ENCODE measurements at regions not wholly inside any gene's neighbourhood (a gene's known extent, or its start where the extent isn't known, plus 50 kb on each side); places are given as distances from the start of the nearest gene placed in this dataset.

DNA sequence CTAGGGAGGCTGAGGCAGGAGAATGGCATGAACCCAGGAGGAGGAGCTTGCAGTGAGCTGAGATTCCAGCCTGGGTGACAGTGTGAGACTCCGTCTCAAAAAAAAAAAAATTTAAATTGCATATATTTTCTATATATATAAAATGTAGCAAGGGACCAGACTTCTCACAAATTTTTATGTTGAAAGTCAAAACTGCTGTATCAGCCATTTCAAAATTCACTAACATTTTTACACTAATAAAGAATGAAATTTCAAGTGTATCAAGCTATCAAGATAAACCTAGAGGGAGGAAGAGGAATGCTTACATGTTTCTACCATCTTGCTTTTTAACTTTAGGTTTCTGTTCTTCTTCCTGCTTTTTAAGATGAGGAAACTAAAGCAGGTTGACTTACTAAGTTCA is 464.0 kb downstream of the KCNJ3 start:
- Histone ChIP-seq H3K27ac (ENCODE audit: low read length in 2 of 2) (no peak overlapping the region), H3K4me2 (replicated peaks; ENCODE audit: low read depth, low read length, poor library complexity, severe bottlenecking) (no peak overlapping the region), H3K9me3 (ENCODE audit: control extremely low read depth in 1 of 3, control insufficient read depth in 2 of 3, insufficient read depth in 1 of 3, low read length in 2 of 3) (no peaks in the 10 kb centered on the region), H3K79me2 (ENCODE audit: control insufficient read depth, insufficient read depth, low read length) (no peaks in the 10 kb centered on the region), H3K36me3 (replicated peaks in 1 of 2; ENCODE audit: control extremely low read depth in 1 of 2, control insufficient read depth in 1 of 2, extremely low read depth in 1 of 2, insufficient read depth in 2 of 2, low read length in 1 of 2) (no peaks in the 10 kb centered on the region), H4K20me1 (ENCODE audit: control insufficient read depth, insufficient read depth, low read length, poor library complexity, severe bottlenecking) (no peaks in the 10 kb centered on the region), H3K9ac (ENCODE audit: low read length) (no peak overlapping the region), H3K4me1 (ENCODE audit: control insufficient read depth in 2 of 2, insufficient read depth in 2 of 2, low read length in 2 of 2) (no peaks in the 10 kb centered on the region), H3K27me3 (replicated peaks in 1 of 4; ENCODE audit: control extremely low read depth in 1 of 4, control insufficient read depth in 3 of 4, insufficient read depth in 4 of 4, low read length in 3 of 4) (no peaks in the 10 kb centered on the region), H3K4me3 (ENCODE audit: control extremely low read depth in 1 of 5, extremely low read depth in 1 of 5, insufficient read depth in 1 of 5, low read depth in 2 of 5, low read length in 4 of 5) (no peak overlapping the region), H2AFZ (ENCODE audit: insufficient read depth, low read depth, low read length, poor library complexity, severe bottlenecking) (no peak overlapping the region)
- H3K27ac Mint-ChIP-seq = no peak overlapping the region
- DNase-seq = no peak
- H3K27me3 Mint-ChIP-seq = no peaks in the 10 kb centered on the region
- WGBS (ENCODE audit: insufficient coverage) = no CpG with 5 or more reads among the region's 1 CpG
- no peaks in the 10 kb centered on the region for H3K4me1 Mint-ChIP-seq
- ChIA-PET CTCF (no interaction called here), POLR2A (no interaction called here)
- intact Hi-C loops (cut with micrococcal nuclease) = no loop called here
- H3K9me3 Mint-ChIP-seq (ENCODE audit: insufficient read depth) = no peaks in the 10 kb centered on the region
- TF ChIP-seq EZH2 (IDR thresholded peaks at IDR 0.05; ENCODE audit: borderline replicate concordance, insufficient read depth, low read depth, low read length, poor library complexity, severe bottlenecking) = no peak
- TF ChIP-seq, protein P1, sequence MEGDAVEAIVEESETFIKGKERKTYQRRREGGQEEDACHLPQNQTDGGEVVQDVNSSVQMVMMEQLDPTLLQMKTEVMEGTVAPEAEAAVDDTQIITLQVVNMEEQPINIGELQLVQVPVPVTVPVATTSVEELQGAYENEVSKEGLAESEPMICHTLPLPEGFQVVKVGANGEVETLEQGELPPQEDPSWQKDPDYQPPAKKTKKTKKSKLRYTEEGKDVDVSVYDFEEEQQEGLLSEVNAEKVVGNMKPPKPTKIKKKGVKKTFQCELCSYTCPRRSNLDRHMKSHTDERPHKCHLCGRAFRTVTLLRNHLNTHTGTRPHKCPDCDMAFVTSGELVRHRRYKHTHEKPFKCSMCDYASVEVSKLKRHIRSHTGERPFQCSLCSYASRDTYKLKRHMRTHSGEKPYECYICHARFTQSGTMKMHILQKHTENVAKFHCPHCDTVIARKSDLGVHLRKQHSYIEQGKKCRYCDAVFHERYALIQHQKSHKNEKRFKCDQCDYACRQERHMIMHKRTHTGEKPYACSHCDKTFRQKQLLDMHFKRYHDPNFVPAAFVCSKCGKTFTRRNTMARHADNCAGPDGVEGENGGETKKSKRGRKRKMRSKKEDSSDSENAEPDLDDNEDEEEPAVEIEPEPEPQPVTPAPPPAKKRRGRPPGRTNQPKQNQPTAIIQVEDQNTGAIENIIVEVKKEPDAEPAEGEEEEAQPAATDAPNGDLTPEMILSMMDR (IDR thresholded peaks at IDR 0.05) = no peak
- H3K4me3 Mint-ChIP-seq = no peak overlapping the region
- ATAC-seq (ENCODE audit: low read depth) = no peak

DNA sequence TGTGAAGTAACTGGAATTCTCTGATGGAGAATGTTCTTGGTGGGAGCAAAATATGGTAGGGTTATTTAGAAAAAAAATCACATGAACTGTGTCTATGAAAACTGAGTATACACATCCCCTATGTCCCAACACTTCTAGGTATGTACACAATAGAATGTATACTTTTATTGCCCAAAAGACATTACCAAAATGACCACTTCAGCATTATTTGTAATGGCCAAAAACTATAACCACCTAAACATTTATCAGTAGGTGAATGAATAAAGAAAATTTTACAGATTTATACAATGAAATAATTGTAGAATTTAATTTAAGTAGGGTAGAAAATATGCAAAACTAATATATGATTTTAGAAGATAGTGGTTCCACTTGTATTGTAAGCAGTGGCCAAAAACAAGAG is 462.8 kb downstream of the KCNJ3 start:
- no peak overlapping the region for H3K9ac ChIP-seq (ENCODE audit: low read length)
- no peak overlapping the region for H3K4me2 ChIP-seq (replicated peaks; ENCODE audit: low read depth, low read length, poor library complexity, severe bottlenecking)
- H3K27me3 Mint-ChIP-seq = no peaks in the 10 kb centered on the region
- H3K4me3 ChIP-seq (ENCODE audit: control extremely low read depth in 1 of 5, extremely low read depth in 1 of 5, insufficient read depth in 1 of 5, low read depth in 2 of 5, low read length in 4 of 5) = no peak overlapping the region
- DNase-seq = no peak
- no peak for TF ChIP-seq EZH2 (IDR thresholded peaks at IDR 0.05; ENCODE audit: borderline replicate concordance, insufficient read depth, low read depth, low read length, poor library complexity, severe bottlenecking)
- TF ChIP-seq, protein P1 (IDR thresholded peaks at IDR 0.05) = no peak
- POLR2A ChIA-PET = no interaction called here
- intact Hi-C loops (cut with micrococcal nuclease) = no loop called here
- no peaks in the 10 kb centered on the region for H3K36me3 ChIP-seq (replicated peaks in 1 of 2; ENCODE audit: control extremely low read depth in 1 of 2, control insufficient read depth in 1 of 2, extremely low read depth in 1 of 2, insufficient read depth in 2 of 2, low read length in 1 of 2)
- no peak overlapping the region for H3K4me3 Mint-ChIP-seq
- no peaks in the 10 kb centered on the region for H3K9me3 Mint-ChIP-seq (ENCODE audit: insufficient read depth)
- H3K79me2 ChIP-seq (ENCODE audit: control insufficient read depth, insufficient read depth, low read length) = no peaks in the 10 kb centered on the region
- H3K27ac Mint-ChIP-seq = no peak overlapping the region
- ATAC-seq (ENCODE audit: low read depth) = no peak
- H3K27ac ChIP-seq (ENCODE audit: low read length in 2 of 2) = no peak overlapping the region
- H3K9me3 ChIP-seq (ENCODE audit: control extremely low read depth in 1 of 3, control insufficient read depth in 2 of 3, insufficient read depth in 1 of 3, low read length in 2 of 3) = no peaks in the 10 kb centered on the region
- H4K20me1 ChIP-seq (ENCODE audit: control insufficient read depth, insufficient read depth, low read length, poor library complexity, severe bottlenecking) = no peaks in the 10 kb centered on the region
- H2AFZ ChIP-seq (ENCODE audit: insufficient read depth, low read depth, low read length, poor library complexity, severe bottlenecking) = no peak overlapping the region
- no peaks in the 10 kb centered on the region for H3K27me3 ChIP-seq (replicated peaks in 1 of 4; ENCODE audit: control extremely low read depth in 1 of 4, control insufficient read depth in 3 of 4, insufficient read depth in 4 of 4, low read length in 3 of 4)
- no peaks in the 10 kb centered on the region for H3K4me1 Mint-ChIP-seq
- H3K4me1 ChIP-seq (ENCODE audit: control insufficient read depth in 2 of 2, insufficient read depth in 2 of 2, low read length in 2 of 2) = no peaks in the 10 kb centered on the region
- CTCF ChIA-PET = no interaction called here

Data from B cell (primary cell).